Cardiac septum (tissue), 1 donor: ENCODE measurements at regions not wholly inside any gene's neighbourhood (a gene's known extent, or its start where the extent isn't known, plus 50 kb on each side); places are given as distances from the start of the nearest gene placed in this dataset.

Experiments used
- DNase-seq: peaks from one replicate; pipeline ENCODE4 v3.0.0-alpha.2; 2020; ENCODE audit warnings: low spot score
- intact Hi-C: fragments of 100-400 bp; cut with DNase I; formaldehyde crosslinking; loops from one replicate; pipeline ENCODE4 v1.14.0; 2022
- donor health status: DM: no; HTN: no; CAD: no.

DNA sequence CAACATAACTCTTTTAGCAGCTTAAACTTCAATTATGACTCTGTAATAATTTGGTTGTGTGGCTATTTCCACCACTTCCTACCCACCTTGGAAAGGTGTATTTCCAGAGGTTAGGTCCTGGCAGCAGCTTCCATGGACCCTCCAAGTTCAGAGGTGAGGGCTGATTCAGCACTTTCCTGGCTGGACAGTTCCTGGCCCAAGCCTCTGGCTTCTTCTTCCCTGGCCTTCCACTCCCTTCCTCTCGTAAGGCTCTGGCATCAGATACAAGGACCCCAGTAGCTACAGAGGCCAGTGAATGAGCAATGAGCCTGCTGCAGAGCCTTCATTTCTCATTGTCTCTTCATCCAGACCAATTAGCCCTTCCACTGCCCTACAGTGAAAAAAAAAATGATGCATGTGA, 98.1 kb upstream of the KIRREL3 start:
- no peak for DNase-seq
- intact Hi-C loops = no loop called here

DNA sequence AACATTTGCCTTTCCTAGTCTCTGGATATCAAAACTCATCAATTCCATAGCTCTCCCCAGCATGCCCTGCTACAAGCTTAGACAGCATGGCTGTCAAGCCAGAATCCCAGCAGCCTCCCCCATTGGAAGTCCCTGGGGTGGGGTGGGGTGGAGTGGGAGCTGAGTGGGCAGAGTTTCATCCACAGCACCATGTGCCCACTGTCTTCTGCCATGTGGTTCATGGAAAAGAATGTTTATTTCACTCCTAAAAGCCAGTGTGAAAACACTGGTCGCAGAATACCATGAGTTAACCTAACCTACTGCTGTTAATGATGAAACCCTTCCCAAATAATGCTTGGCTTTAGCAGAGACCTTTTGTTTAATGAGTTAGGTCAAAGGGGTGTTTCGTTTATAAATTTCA, 80.2 kb upstream of the KIRREL3 start:
- no peak for DNase-seq
- intact Hi-C loops = no loop called here

DNA sequence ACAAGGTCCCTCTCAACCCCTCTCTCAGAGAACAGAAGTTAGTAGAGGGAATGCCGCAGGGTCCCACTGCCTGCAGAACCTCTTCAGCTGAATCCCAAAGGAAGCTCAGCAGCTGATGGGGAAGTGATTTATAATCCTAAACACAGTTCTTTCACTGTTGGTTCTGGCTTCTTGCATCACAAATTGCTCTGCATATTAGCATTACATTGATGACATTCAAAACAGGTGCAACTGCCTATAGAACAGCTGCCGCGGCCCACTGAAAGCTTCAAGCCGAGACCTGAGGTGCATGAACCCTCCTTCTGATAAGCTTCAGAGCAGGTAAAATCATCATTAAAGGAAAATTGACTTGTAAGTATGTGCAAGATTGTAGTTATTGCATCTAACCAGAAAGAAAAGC, 75.2 kb upstream of the KIRREL3 start:
- DNase-seq = no peak
- intact Hi-C loops = no loop called here

DNA sequence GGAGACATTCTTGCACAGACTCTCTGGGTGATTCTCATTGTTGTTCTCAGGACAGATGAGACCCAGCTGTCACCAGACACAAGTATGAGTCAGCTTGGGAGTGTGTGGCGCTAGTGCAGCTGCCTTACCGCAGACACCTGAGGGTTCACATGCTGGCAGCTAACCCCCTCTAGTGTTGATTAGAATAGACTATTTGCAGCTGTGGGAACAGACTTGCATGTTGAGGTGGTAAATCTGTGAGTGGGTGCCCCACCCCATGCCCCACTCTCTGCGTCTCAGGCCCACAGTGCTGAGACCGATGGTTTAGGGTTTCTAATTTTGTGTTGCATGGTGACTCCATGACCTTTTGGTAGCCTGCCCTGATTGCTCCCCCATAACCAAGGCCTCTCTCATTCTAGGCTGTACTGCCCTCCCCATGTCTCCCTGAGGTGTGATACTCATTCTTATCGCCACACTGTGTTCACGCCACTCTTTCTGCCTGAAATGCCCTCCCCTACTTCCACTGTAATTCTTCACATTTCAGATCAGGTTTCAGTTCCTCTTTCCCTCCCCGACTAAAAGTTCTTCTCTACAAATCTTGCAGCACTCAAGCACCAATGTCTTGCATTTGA, 73.7 kb upstream of the KIRREL3 start:
- intact Hi-C loops = no loop called here

DNA sequence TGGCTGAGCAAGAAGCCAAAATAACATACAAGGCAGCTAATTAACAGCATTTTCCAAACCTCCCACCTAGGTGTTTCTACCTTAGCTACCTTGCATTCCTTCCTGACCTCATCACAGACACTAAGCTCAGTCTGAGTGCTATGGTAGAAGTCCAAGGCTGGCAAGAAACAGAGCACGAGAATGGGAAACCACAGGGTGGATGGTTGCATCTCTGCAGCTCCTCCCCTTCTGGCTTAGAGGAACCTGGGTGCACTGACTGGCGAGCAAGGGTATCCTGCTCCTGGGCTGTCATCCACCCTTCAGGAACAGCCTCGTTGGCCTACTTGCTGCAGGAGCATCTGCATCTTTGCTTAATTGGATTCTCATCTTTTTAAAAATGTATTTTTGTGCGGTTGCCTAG, 73.1 kb upstream of the KIRREL3 start:
- intact Hi-C loops = no loop called here

More for the DNA sequence above, 73.7 kb upstream of the KIRREL3 start:
- DNase-seq = no peak

DNA sequence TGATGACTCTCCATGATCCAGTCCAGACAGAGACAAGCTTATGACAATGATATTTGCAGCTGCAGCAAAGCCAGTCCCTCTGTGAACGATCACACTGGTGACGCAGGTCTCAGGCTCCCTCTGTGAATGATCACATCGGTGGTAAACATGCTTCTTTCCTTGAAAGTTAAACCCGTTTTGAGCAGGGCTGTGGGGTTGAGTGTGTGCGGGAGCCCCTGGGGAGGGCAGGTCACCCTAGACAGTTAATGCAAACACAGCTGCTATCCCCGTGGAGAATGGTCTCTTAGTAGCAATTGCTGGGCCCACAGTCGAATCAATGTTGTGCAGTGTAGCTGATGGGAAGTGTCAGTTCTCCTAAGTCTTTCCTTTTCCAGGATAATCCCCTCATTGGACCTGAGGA, 71.0 kb upstream of the KIRREL3 start:
- DNase-seq = no peak
- intact Hi-C loops = no loop called here

More for the DNA sequence above, 73.1 kb upstream of the KIRREL3 start:
- no peak for DNase-seq

DNA sequence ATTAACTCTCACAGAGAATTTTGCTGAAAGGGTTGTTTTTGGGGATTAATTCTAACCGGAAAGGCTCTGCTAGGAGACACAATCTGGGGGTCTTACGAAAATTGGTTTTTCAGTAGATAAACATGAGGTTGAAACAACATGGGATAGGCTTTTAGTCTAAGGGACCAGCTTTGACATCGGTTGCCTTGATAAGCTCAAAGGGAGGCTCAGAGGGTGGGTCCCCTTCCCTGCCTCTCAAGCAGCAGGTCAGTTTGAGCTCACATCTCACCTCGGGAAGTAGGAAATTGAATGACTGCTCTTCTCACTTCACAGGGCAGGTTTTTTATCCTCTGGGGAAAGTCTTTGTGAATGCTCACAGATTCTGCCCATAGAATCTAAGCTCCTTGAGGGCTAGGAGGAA, 70.2 kb upstream of the KIRREL3 start:
- intact Hi-C loops = no loop called here
- DNase-seq = no peak

DNA sequence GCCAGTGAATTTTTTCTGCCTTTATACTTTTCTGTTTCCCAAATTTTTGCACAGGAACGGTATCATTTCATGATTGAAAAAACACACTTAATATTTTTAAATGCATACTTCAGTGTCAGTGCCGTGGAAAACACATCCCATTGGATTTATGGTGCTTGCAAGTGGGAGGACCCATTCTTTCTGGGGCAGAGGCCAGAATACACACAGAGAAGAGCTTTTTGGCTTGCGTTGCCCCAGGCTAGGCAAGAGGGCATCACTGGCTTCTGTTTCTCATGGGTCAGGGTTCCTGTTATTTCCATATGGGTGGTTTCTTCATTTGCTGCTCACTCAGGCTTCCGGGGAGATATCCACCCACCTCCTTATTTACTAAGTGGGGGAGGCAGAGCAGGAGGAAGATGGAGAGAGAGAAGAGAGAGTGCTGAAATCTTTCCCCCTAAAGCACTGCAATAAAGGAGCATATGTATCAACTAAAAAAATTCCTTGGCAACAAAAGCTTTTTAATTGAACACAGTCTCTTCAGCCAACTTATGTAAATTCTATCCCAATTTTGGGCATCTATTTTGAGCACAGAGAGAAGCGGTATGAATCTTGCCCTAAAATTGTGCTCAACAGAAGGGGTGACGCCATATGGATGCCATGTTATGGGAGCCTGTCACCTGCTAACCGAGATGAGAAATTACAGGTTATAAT, 66.0 kb upstream of the KIRREL3 start:
- intact Hi-C loops = no loop called here
- DNase-seq = no peak

DNA sequence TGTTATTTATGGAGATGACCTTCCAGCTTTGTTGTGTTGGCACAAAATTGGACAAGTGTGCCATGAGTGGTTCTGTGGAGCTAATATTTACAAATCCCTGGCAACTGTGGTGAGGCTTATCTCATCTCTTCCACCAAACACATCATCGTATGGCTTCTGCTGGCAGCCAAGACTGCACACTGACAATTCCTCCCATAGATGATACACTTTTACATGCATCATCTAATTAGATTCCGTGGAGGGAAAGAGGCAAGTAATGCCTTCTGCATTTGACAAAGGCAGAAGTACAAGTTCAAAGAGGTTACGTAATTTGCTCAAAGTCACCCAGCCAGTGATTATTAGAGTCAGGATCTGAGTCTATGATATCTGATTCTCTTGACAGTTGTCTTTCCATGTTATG, 62.7 kb upstream of the KIRREL3 start:
- DNase-seq = no peak
- intact Hi-C loops = no loop called here

DNA sequence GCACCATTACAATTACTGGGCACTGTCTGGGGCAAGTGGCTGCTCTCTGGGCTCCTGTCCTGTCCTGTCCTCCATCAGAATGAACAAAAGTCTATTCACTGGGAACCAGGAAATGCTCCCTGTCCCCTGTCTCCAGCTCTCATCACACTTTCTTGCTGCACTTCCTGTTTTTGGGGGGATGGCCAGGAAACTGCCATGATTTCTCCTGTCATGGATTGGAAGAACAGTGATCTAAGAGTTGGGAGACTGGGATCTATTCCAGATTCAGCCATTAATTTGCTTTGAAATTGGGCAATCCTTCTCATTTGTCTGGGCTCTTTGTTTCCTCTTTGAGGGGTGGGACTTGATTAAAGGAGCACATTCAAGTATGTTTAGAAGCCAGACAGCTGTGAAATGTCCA, 61.4 kb upstream of the KIRREL3 start:
- intact Hi-C loops = no loop called here
- DNase-seq = no peak

DNA sequence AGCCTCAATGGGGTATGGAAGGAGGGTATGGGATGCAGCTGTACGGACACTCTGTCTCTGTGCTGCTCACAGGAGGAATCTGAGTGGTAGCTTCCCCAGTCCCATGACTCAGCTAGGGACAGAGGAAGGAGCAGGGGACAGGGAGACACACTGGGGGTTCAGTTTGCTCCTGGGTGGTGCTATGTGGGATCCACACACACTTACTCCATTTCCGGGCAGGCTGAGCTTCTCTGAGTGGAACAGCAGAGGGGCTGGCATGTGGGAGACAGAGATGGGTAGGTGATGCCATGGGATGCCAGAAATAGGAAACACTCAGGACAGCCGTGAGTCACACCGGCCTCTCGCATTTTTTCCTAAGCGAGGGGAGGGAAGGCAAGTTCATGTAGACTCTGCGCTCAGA, 59.2 kb upstream of the KIRREL3 start:
- intact Hi-C loops = no loop called here
- no peak for DNase-seq

DNA sequence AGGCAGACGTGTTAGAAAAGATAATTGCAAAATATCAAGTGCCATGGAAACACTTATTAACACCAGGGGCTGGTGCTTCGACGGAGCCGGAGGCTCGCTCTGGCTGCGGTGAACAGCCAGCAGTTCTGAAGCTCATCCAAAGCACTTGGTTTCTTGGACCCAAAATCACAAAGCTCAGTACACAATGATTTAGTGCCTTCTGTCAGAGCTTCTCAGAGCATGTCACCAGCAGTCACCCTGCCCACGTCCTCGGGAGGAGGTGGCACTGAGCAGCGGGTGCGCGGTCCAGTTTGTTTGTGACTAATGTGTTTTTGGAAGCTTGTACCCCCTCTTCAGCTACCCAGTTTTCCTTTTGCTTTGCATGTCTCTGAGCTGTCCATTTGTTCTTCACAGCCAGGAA, 58.7 kb upstream of the KIRREL3 start:
- no peak for DNase-seq
- intact Hi-C loops = no loop called here

DNA sequence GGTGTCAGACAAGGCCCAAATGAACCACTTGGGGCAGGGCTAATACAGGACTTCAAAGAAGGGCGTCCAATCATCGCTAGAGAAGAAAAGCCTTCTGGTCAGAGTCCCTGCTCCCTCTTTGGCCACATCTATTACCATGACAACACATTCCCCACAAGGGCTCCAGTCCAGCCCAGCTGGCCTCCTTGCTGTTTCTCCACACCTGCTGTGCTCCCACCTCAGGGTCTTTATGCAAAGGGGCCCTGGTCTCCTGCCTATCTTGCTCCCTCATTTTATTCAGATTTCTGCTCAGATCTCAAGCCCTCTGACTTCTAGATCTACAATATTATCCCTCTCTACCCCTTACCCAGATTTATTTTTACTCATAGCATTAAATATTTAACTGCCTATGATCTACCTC, 58.0 kb upstream of the KIRREL3 start:
- intact Hi-C loops = no loop called here
- no peak for DNase-seq

DNA sequence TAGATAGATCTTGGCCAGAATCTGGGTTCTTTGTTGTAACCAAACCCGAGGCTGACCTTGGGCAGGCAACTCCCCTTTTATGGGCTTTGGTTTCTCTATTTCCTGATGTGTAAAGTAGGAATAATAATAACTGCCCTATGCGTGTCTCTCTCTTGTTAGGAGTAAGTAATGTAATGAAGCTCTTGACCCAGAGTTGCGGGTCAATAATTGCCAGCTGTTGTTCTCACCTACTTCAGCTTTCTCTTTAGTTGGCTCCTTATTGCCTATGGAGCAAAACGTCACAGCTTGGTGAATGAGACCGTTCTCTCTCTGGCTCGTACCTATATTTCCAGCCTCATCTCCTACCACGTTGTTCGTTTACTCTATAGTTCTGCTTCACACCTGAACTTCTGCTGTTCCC, 56.6 kb upstream of the KIRREL3 start:
- no peak for DNase-seq
- intact Hi-C loops = no loop called here

DNA sequence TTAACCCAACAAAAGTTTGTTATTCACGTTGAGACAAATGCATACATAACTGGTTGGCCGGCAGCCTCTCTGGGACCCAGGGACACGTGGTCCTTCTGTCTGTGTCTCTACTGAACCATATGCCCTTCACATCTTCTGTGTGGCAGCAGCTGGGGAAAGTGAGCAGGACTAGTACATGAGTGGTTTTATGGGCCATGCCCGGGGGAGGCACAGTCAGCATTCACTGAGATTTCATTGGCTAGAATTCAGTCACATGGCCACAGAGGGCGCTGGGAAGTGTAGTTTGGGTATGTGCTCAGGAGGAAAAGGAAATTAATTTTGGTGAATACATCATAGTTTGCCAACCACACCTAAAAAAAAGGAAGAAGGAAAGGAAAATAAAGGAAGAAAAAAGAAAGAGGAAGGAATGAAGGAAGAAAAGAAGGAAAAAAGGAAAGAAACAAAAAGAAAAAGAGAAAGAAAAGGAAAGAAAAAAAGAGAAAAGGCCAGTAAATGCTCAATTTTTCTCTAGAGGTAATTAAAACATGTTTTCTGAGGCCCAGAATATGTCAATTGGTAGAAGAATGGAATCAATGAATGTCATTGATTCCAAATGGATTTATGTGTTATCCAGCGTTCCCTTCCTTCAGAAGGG, 55.9 kb upstream of the KIRREL3 start:
- no peak for DNase-seq
- intact Hi-C loops = no loop called here

DNA sequence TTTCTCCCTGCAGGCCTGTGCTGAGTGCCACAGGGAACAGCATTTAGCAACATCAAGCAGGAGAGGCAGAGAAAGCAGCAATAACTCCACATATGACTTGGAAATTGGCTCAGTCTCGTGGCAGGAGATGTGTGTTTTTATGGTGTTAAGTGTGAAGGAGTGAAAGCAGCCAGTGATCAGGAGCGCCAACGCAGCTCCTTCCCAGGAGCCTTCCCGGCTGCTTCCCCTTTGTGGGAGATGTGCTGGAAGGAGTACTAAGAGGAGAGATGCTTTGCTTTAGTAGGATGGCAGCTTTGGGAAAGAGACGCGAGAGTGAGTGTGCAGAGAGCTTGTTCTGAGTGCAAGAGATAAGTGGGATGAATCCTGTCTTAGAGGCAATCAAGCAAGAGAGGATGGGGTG, 54.7 kb upstream of the KIRREL3 start:
- intact Hi-C loops = no loop called here
- no peak for DNase-seq

DNA sequence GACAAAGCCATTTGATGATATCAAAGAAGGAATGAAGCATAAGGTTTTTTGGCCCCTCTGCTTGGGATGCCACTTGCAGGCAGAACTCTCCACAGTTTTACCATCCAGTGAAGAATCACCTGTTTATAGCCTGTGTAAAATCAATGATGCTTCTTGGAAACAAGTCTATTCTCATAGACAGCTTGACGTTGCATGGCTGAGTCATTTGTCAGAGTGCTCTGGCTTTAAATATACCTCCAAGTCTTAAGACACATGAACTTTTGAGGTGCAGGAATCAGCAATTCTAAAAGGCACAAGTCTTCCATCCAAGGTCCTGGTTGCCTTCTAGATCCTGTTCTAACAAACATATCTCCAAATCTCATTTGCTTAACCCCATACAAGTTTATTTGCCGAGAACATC, 53.6 kb upstream of the KIRREL3 start:
- DNase-seq = no peak
- intact Hi-C loops = no loop called here

DNA sequence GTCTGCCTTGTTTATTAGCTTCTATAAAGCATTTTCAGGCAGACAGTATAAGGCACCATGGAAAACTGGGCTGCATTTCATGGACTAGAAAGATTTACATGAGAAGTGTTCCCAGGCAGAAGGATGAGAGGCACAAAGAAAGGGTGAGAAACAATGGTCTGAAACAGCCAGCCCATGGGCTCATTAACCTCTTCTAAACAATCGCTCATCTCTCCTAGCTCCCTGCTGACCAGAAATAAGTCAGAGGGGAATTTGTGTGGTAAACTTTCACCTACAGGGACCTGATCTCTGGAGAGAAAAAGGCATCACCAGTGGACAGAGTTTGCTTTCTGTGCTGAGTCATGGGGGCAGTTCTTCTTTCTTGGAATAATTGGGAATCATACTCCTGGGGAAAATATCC, 51.8 kb upstream of the KIRREL3 start:
- no peak for DNase-seq
- intact Hi-C loops = no loop called here
